Right kidney (tissue), 1 donor: ENCODE measurements at regions not wholly inside any gene's neighbourhood (a gene's known extent, or its start where the extent isn't known, plus 50 kb on each side); places are given as distances from the start of the nearest gene placed in this dataset.

Source experiments
- DNase-seq: peaks from one replicate; pipeline ENCODE4 v3.0.0-alpha.2; 2016

DNA sequence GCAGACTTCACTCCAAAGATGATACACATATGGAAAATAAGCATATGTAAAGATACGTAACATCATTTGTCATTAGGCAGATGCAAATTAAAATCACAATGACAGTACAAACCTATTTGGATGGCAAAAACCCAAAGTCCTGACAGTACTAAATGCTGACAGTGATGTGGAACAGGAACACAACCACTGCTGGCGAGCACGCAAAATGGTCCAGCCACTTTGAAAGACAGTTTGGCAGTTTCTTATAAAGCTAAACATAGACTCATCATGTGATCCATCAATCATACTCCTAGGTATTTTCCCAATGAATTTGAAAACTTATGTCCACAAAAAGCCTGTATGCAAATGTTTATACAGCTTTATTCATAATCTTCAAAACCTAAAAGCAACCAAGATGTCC lies 200.7 kb downstream of the RAMP3 start:
- DNase-seq: no peak

DNA sequence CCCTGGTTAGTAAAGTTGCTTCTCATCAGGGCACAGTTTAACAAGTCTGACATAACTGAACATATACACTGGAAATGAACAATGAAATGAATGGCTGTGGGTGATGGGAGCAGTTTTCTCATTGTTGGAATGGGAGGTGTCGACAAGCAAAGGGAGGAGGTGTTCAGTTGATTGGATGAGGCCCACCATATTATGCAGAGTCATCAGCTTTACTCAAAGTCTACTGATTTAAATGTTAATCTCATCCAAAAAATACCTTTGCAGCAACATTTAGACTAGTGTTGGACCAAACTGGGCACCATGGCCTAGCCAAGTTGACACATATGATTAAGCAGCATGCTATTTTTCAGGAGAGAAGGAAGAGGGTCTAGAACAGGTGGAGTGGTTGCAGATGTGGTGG lies 201.7 kb downstream of the RAMP3 start:
- DNase-seq: no peak

DNA sequence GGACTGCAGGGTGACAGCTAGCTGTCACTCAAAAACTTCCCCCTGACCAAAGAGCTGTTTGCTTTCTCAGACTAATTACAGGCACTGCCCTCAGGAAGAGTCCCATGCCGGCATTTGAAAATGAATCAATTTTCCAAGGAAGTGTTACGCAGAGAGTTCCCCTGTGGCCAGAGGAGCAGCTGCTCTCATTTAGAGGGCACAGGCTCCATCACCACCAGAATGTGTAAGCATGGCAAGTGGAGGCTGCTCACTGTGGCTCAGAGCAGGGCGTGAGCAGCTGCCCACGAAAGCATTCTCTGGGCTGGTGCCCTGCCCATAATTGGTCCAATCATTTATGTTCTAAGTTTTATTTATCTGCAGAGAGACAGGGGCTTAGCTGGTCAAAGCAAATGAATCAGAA lies 202.2 kb downstream of the RAMP3 start:
- no peak for DNase-seq

DNA sequence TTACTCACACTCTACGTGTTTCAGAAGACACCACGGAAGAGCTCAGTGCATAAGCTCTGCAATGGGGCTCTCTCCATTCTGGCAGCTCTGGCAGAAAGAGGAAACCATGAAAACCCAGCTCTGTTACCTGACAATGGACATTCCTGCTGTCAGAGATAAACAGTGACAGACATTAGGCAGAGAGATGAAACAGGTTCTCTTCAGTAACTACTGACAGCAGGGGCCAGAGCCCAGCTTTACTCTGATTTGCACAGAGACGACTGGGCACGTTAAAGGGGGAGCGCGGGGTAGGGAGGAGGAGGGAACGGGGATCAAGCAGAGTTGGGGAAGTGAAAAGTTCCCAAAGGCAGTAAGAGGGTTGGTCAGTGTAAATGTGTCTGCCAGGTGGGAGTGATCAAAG lies 206.1 kb downstream of the RAMP3 start:
- DNase-seq: no peak

DNA sequence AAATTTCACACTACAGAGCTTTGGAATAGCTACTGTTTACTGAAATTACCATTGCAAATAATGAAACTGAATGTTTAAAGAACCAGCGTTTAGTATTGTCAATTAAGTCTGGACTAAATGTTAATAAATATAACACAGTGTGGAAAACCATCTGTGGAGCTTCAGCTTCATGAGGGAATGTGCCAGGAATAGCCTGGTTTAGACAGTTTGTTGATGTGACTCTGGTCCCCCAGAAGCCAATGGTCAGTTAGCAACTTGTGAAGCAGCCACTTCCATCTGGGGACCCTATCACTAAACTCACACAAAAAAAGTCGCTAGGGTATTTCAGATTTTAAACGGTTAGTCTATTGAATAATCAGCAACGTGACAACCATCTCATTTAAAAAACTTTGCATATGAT lies 207.8 kb downstream of the RAMP3 start:
- DNase-seq: no peak

DNA sequence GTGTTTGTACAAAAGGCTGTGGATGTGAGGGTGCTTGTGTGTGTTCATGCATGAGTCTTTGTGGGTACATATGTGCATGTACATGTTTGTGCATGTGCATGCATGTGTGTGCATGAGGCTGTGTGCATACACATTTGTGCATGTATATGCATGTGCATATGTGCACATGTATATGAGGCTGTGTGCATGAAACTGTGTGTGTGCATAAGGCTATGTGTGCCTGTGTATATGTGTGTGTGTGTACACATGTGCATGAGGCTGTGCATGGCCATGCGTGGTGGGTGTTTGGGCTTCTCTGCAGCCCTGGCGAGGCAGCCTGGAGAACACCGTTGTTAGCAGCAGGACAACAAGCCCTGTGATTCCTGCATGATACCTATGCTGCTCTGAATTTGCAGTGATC lies 207.7 kb upstream of the ADCY1 start:
- DNase-seq: no peak

DNA sequence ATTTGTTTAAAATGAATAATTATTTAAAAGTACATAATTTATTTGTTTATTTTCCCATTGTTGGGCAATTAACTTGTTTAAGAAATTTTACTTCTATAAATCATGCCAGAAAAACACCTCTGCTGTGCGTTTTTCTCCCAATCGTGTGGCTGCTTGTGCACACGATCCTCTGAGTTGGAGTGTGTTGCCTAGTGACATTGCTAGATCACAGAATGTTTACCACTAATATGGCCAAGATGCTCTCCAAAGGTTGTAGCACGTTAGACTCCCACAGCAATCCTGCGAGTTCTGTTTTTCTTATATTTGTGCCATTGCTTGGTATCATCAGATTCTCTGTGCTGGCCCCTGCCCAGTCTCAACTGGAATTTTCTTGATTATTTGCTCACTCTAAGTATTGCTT lies 207.1 kb upstream of the ADCY1 start:
- DNase-seq: no peak

DNA sequence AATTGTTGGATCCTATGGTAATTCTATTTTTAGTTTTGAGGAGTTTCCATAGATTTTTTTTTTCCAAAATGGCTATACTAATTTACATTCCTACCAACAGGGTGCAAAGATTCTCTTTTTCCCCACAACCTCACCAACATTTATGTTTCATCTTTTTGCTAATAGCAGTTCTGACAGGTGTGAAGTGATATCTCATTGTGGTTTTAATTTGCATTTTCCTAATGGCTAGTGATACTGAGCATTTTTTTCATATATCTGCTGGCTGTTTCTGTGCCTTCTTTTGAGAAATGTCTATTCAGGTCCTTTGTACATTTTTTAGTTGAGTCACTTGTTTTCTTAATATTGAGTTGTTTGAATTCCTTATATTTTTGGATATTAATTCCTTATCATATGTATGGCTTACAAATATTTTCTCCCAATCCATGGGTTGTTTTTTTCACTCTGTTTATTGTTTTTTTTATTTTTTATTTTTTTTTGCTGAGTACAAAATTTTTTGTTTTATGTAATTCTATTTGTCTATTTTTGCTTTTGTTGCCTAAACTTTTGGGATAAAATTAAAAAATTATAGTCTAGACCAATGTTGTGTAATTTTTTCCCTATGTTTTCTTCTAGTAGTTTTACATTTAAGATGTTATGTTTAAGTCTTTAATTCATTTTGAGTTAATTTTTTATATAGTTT lies 205.9 kb upstream of the ADCY1 start:
- no peak for DNase-seq

DNA sequence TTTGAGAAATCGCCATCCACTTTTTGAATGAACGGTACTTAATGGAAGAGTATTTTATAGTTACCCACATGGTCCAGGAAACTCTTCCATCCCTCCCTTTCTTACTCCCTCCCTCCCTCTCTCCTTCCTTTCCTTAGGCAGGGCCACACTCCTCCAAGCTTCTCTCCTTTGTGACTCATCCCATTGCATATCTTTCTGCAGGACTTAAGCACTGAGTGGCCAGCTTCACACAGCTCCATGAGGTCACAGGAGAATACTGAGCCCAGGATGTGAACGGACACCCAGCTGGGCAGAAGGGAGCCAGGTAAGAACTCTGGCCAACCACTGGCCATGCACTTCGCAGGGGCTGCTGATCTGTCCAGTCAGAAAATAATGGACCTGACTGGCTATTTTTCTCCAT lies 189.7 kb upstream of the ADCY1 start:
- no peak for DNase-seq

DNA sequence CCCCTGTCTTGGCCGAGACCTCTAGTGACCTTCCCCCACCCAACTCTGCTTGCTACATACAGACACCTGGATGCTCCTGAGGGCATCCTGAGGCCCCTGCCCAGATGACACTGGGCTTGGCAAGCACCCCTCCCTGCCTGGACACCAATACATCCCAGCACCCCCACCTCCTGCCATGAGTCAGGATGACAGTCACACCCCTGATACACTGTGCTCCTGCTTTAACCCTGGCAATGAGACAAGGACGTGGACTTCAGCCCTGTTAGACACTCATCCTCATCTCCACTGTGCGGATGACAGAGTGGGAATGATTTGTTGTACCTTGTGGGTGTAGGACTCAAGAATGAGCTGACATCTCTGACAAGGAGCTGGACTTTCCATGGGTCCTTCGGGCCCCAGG lies 186.3 kb upstream of the ADCY1 start:
- no peak for DNase-seq

DNA sequence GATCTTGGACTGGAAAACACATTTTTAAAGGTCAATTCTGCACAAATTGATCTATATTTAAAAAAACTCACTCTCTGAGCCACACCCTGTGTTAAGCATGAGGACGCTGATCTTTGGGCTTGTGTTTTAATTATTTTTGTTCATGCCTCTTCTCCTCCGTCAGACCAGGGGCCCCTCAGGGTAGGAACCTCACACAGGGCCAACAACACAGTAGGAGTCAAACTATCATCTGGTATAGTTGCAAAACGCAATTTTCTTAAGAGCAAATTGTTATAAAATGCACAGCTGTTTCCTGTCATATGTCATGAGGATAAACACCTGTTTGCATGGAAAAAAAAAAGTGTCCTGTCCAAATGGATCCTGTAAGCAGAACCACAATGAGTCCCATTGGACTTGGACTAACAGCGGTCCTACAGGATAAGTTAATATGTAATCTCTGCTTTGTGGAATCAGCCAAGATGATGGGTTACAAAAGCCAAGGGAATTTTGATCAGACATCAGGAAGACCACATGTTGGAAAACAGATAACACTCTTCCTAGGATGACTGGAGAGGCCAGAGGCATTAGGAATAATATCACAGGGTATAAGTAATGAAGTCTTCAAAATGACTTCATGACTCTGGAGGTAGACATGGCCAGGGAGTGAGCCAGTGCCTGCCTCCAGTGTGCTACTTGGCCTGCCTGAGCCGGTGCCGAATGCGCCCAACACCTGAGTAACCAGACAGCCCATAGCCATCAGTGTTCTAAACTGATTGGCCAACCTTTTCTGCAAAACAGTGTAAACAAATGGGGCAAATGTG lies 184.9 kb upstream of the ADCY1 start:
- no peak for DNase-seq

DNA sequence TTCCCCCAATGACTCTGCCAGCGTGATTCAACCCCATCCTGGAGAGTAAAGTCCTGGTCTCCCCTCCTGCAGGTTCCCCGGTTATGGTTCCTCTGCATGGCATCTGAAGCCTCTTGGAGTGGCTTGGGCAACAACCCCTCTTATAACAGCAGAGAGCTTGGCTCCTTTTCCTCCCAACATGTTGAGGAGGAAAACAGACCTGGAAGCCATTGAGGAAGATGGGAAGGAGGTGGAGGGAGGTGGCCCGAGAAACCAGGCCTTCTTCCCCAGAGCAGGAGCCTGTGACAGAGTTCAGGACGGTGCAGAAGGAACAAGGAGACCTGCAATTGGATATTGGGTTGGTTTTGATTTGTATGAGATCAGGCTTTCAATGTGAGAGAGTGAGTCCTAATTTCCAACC lies 184.0 kb upstream of the ADCY1 start:
- no peak for DNase-seq

DNA sequence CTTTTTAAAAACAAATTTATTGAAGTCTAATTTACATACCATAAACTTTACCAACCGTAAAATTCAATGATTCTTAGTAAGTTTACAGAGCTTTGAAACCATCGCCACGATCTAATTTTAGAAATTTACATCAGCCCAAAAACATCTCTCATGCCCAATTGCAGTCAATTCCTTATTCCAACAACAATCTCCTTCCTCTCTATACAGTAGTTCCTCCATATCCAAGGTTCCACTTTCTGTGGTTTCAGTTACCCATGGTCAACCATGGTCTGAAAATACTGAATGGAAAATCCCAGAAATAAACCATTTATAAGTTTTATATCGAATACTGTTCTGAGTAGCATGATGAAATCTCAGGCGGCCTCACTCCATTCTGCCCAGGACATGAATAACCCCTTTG lies 183.4 kb upstream of the ADCY1 start:
- DNase-seq: no peak

DNA sequence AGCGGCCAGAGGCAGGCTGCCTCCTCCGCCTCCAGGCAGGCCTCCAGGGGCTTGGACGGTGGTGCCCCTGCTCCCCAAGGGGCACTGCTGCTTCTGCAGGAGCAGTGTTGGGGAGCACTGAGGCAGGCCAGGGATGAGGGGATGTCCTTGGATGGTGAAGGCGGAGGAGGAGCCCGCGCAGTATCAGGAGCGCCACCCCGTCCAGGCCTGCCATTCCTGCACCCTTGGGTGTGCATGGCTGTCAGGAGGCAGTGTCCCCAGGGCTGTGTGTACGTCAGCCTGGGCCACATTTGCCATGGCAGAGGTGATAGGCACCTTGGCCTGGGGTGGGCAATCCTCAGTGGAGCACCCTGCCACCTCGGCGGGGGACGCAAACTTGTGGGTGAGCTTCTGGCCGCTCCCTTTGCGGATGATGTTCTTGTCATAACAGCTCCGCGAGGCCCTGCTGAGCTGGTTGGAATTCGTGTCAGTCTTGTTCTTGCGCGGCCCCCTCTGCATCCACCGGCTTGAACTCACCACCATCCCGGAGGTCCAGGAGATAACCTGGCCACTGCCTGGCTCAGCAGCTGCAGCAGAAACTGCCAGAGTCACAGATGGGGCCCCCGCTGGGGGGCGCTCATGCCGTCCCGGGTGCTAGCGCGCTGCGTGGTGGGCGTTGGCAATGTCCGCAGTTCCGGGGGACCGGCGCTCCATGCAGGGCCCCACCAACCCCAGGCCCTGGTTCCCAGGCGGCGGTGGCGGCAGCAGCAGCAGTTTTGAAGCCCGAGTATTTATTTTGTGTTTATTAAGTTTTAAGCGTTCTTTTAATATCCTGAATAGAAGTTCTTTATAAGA lies 182.3 kb upstream of the ADCY1 start:
- no peak for DNase-seq

DNA sequence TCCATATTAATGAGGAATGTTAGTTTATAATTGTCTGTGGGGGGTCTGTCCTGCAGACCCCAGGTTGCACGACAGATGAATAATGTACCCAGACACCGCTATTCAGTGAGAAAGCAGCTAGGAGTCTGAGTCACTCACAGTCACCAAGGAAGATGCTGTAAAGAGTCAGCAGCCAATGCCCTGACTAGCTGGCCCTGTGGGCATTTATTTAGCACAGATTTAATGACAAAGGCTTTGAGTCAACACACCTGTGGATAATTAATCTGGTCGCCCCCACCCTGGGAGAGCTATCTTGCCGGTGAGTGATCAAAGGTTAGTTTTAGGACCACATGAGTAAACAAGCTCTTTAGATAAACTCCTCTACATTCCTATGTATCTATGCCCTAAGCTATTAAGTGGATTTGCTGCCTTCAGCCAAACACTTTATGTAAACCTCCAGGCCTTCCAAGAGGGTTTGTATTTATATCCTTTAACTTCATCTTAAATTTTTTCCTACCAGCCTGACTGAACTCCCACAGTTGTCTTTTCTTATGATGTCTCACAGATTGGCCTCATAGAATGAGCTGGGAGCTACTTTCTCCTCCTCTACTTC lies 180.0 kb upstream of the ADCY1 start:
- no peak for DNase-seq

DNA sequence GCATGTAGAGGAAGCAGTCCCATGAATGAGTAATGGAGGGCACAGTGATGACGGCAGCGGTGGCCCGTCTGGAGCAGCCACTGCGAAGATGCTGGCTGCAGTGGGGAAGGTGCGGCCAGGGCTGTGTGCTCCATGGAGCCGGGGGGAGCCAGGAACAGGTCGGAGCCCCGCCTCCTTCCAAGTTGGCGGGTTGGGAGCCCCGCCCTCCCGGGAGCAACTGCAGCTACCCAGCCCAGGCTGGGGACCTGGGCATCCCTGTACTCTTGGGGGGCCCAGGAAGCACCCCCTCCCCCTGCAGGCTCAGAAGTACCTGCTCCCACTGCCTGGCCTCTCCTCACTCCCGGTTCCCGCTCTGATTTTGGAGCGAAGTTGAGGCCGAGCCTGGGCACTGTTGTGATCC lies 175.1 kb upstream of the ADCY1 start:
- no peak for DNase-seq

DNA sequence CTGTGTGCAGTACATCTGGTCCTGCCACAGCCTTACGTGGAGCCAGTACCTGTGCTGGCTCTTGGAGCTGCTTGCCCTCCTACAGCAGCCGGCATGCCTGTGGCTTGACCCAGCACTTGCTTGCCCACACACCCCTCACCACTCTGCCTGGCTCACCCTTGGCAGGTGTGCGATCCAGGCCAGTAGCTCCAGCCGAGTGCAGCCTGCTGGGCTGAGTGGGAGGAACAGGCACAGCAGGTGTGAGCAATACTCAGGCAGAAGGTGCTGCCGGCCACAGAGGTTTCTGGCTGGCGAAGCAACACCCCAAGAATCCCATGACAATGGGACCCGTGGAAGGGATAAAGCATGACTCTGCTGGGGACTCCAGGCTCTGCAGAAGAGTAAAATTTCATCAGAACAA lies 173.5 kb upstream of the ADCY1 start:
- DNase-seq: no peak

DNA sequence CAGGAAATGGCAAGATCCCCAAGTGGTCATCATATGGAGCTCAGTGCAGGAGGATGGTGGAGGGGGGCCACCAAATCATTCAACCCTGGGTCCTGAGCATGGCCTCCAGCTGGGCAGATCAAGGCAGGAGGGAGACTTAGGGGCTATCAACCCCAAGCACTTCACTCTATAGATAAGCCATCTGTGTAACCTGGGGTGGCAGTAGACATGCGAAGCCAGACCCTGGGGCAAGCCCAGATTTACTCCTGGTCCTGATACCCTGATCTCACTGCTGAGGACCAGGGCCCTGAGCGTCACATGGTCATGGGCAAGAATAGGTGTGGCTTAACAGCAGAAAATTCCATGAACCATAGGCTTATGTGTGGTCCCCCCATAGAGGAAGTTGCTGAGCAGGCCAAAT lies 173.0 kb upstream of the ADCY1 start:
- no peak for DNase-seq

DNA sequence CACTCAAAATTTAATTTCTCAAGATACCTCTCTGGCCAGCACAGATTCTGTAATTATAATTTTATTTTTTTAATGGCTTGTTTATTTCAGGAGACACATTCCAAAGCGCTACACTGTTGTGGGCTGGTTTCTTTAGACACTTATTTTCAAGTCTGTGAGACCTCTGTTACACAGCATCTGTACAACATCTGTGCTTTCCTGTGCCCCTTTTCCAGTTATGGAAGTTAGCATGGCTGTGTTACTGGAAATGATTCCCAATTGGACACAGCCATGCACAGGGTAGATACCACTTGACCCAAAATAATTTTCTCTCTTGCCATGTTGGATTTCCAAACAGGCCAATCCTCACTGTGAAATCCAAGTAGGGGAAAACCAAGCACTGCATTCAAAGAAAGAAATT lies 172.3 kb upstream of the ADCY1 start:
- DNase-seq: no peak

DNA sequence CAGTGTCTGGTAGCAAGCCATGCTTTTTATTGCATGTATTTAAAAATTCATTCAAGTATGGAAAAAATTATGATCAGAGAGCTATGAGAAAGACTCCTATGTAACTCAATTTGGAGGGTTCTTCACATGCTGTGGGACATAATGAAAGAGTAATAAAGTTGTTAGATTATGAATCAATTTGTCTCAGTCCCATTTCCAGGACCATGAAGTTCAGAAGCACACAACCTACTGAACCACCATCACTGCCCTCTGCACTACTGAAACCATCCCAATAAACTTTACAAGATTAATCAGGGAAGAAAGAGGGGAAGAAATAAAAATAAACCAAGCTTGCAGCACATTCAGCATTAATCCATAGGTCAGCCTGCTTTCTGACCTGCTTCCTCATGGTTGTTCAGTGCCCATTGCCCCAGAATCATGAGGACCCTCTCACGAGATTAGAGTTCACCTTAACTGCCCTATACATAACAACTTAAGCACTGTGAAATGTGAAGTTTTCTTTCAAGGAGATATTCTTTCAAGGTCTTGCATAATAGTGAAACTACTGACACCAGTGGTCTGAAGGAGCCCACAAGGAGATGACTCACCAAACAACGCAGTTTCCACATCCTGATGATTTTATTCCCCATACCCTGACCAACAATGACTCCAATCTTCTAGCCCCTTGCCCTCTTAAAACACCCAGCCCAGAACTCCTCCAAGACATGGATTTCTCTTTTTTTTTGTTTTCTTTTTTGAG lies 171.5 kb upstream of the ADCY1 start:
- DNase-seq: no peak

DNA sequence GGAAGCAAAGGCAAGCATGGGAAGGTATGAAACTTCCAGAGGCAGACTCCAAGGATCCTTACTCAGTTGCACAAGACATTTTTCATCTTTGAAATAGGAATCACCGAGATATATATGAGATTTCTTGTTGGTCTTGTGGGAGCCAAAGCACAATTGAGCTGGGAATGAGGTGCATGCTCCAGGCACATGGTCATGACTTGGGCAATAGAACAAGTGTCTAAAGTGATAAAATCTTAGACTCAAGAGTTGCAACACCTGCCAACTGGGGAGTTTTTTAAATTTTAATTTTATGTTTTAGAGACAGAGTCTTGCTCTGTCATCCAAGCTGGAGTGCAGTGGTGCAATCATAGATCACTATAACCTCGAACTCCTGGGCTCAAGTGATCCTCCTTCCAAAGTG lies 169.5 kb upstream of the ADCY1 start:
- no peak for DNase-seq

DNA sequence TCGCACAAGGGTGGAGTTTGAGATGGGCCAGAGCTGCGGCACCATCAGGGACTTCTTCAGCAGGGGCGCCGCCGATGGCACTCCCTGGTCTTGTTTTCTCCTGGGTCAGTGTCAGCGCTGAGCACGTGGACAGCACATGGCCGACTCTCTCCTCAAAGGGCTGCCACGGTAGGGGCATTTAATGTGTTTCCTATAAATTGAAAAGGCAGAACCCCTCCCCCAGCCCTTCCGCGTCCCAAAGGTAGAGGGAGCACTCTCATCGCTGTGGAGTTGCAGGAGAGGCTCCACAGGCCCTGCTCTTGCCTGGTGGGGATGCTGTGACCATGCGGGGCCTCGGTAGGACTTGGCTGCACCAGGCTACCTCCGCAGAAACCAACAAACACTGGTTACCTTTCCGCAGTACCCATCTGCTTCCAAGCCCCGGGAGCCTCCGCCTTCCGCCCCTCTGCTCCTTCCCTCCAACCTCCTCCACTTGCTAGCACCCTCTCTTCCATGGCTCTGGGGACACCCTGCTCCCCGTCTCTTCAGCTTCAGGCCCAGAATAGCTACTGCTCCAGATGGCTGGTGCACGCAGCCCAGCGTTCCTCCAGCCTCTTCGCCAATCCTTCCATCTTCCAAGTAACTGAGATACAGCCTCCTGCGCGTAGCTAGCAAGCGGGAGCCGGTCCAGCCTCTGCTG lies 166.3 kb upstream of the ADCY1 start:
- no peak for DNase-seq
